Myocyte (in vitro differentiated cells): ENCODE measurements at regions not wholly inside any gene's neighbourhood (a gene's known extent, or its start where the extent isn't known, plus 50 kb on each side); places are given as distances from the start of the nearest gene placed in this dataset.
"Not testable (repeated sequence)": the region's sequence is repeated elsewhere in the genome, so short reads cannot be mapped to it uniquely, and the experiment has no call there.

Source experiments
- DNase-seq: peaks from one replicate; pipeline ENCODE4 v3.0.0-alpha.2; 2012; ENCODE audit warnings: low read depth

- DNase-seq: no peak
These were observed 252.2 kb downstream of the ERMARD start for GRCh38 chr6:170003451-170004160.

GRCh38 chr6:170003027-170003426 lies 251.6 kb downstream of the ERMARD start:
- no peak for DNase-seq

GRCh38 chr6:170001782-170002181 lies 250.4 kb downstream of the ERMARD start:
- DNase-seq: not testable (repeated sequence)

- no peak for DNase-seq
These were observed 248.8 kb downstream of the ERMARD start for GRCh38 chr6:170000071-170000843.

GRCh38 chr6:169999367-169999766 lies 247.9 kb downstream of the ERMARD start:
- DNase-seq: no peak

- no peak for DNase-seq
These were observed 247.0 kb downstream of the ERMARD start for GRCh38 chr6:169998457-169998856.

GRCh38 chr6:169997930-169998218 lies 246.5 kb downstream of the ERMARD start:
- no peak for DNase-seq

- no peak for DNase-seq
These were observed 245.9 kb downstream of the ERMARD start for GRCh38 chr6:169997187-169997929.

- DNase-seq: no peak
These were observed 245.1 kb downstream of the ERMARD start for GRCh38 chr6:169996378-169997051.

GRCh38 chr6:169994739-169995138 lies 243.3 kb downstream of the ERMARD start:
- DNase-seq: no peak

- no peak for DNase-seq
These were observed 242.5 kb downstream of the ERMARD start for GRCh38 chr6:169993861-169994481.

- no peak for DNase-seq
These were observed 240.5 kb downstream of the ERMARD start for GRCh38 chr6:169991913-169992312.

GRCh38 chr6:169991031-169991390 lies 239.6 kb downstream of the ERMARD start:
- no peak for DNase-seq

GRCh38 chr6:169990095-169991030 lies 238.9 kb downstream of the ERMARD start:
- DNase-seq: no peak

GRCh38 chr6:169989594-169989993 lies 238.2 kb downstream of the ERMARD start:
- no peak for DNase-seq

- no peak for DNase-seq
These were observed 237.5 kb downstream of the ERMARD start for GRCh38 chr6:169988769-169989550.

- DNase-seq: no peak
These were observed 235.6 kb downstream of the ERMARD start for GRCh38 chr6:169986848-169987498.

GRCh38 chr6:169986171-169986847 lies 234.9 kb downstream of the ERMARD start:
- DNase-seq: no peak
